ENCODE measurements at regions not wholly inside any gene's neighbourhood (a gene's known extent, or its start where the extent isn't known, plus 50 kb on each side); places are given as distances from the start of the nearest gene placed in this dataset.

GRCh38 chr6:168200571-168201134, 118.9 kb downstream of the DACT2 start:
- TF ChIP-seq CTCF (IDR thresholded peaks at IDR 0.05) (no peak), POLR2AphosphoS5 (IDR thresholded peaks at IDR 0.05) (no peak)

All from stomach (tissue), 4 donors.